CD14-positive monocyte (primary cell): ENCODE measurements at regions not wholly inside any gene's neighbourhood (a gene's known extent, or its start where the extent isn't known, plus 50 kb on each side); places are given as distances from the start of the nearest gene placed in this dataset.

Experiments used
- DNase-seq, 3 donors: peaks; one replicate each; pipeline ENCODE4 v3.0.0-alpha.2; 2011 to 2022
- H2AFZ ChIP-seq: 2 replicates; pipeline ENCODE4 v1.6.0; 2012; ENCODE audit warnings: mild to moderate bottlenecking, low read depth, low read length, inconsistent platforms; ENCODE audit not compliant: insufficient read depth, poor library complexity, severe bottlenecking
- H3K27ac ChIP-seq, 2 donors: 1 replicate in 1 of 2; 2 replicates in 1 of 2; pipeline ENCODE4 v1.5.1; 2012 to 2013; ENCODE audit warnings: low read length in 2 of 2, control low read depth in 1 of 2, inconsistent platforms in 1 of 2, low read depth in 1 of 2, mild to moderate bottlenecking in 1 of 2
- H3K27me3 ChIP-seq, 2 donors: one replicate each; pipeline versions ENCODE4 v1.6.0 to v1.6.1; 2011 to 2013; ENCODE audit warnings: low read length in 2 of 2; ENCODE audit not compliant: control insufficient read depth in 2 of 2, insufficient read depth in 2 of 2
- H3K36me3 ChIP-seq, 2 donors: replicated peaks in 1 of 2; 1 replicate in 1 of 2; 2 replicates in 1 of 2; pipeline versions ENCODE4 v1.5.1 to v1.6.1; 2012 to 2013; ENCODE audit warnings: low read length in 2 of 2, control low read depth in 1 of 2, inconsistent platforms in 1 of 2, mild to moderate bottlenecking in 1 of 2; ENCODE audit not compliant: insufficient read depth in 2 of 2, control insufficient read depth in 1 of 2
- H3K4me1 ChIP-seq, 2 donors: 1 replicate in 1 of 2; 2 replicates in 1 of 2; pipeline versions ENCODE4 v1.5.1 to v1.6.1; 2012 to 2013; ENCODE audit warnings: low read length in 2 of 2, control low read depth in 1 of 2, inconsistent platforms in 1 of 2, mild to moderate bottlenecking in 1 of 2, moderate library complexity in 1 of 2; ENCODE audit not compliant: insufficient read depth in 2 of 2, control insufficient read depth in 1 of 2
- H3K4me2 ChIP-seq: replicated peaks from 2 replicates; pipeline ENCODE3; 2012; ENCODE audit warnings: low read length, moderate library complexity, mild to moderate bottlenecking; ENCODE audit not compliant: poor library complexity, severe bottlenecking; ENCODE audit errors: extremely low read depth
- H3K4me3 ChIP-seq, 3 experiments: fragments of 200-600 bp in 1 of 3; sonication (generic) in 1 of 3; replicated peaks in 1 of 3; 1 replicate in 2 of 3; 2 replicates in 1 of 3; pipeline ENCODE4 v1.5.1; 2011 to 2013; ENCODE audit warnings: low read length in 3 of 3, mild to moderate bottlenecking in 3 of 3, control low read depth in 2 of 3, low read depth in 2 of 3, inconsistent platforms in 1 of 3, moderate library complexity in 1 of 3
- H3K79me2 ChIP-seq: 2 replicates; pipeline ENCODE4 v1.6.0; 2012; ENCODE audit warnings: mild to moderate bottlenecking, control low read depth, inconsistent platforms, low read length, moderate library complexity; ENCODE audit not compliant: insufficient read depth
- H3K9ac ChIP-seq: 2 replicates; pipeline ENCODE4 v1.6.0; 2017; ENCODE audit warnings: low read length, mild to moderate bottlenecking; ENCODE audit not compliant: insufficient read depth, poor library complexity, severe bottlenecking
- H3K9me3 ChIP-seq, 2 donors: replicated peaks in 1 of 2; 1 replicate in 1 of 2; 2 replicates in 1 of 2; pipeline versions ENCODE4 v1.5.1 to v1.6.1; 2012 to 2013; ENCODE audit warnings: low read length in 2 of 2, control low read depth in 1 of 2; ENCODE audit not compliant: control insufficient read depth in 1 of 2, insufficient read depth in 1 of 2
- H4K20me1 ChIP-seq: 2 replicates; pipeline ENCODE4 v1.6.0; 2012; ENCODE audit warnings: mild to moderate bottlenecking, low read length, control low read depth, moderate library complexity; ENCODE audit not compliant: insufficient read depth
- H3K27ac Mint-ChIP-seq, 7 donors: one replicate each; pipeline ENCODE4 v1.8.0; 2020; ENCODE audit warnings: mild to moderate bottlenecking in 7 of 7, mixed read lengths in 7 of 7, moderate library complexity in 6 of 7, inconsistent platforms in 2 of 7
- H3K27me3 Mint-ChIP-seq, 3 donors: one replicate each; pipeline ENCODE4 v1.8.0; 2021 to 2022; ENCODE audit warnings: low read depth in 3 of 3, mild to moderate bottlenecking in 3 of 3, mixed read lengths in 3 of 3, moderate library complexity in 3 of 3, inconsistent platforms in 1 of 3
- H3K36me3 Mint-ChIP-seq, 2 donors: one replicate each; pipeline ENCODE4 v1.8.0; 2020; ENCODE audit warnings: mixed read lengths in 2 of 2, inconsistent platforms in 1 of 2, mild to moderate bottlenecking in 1 of 2
- H3K4me1 Mint-ChIP-seq: one replicate; pipeline ENCODE4 v1.8.0; 2020; ENCODE audit warnings: mild to moderate bottlenecking, mixed read lengths
- H3K4me3 Mint-ChIP-seq, 2 donors: one replicate each; pipeline ENCODE4 v1.8.0; 2020; ENCODE audit warnings: mild to moderate bottlenecking in 2 of 2, mixed read lengths in 2 of 2, moderate library complexity in 1 of 2
- H3K9me3 Mint-ChIP-seq, 7 donors: one replicate each; pipeline ENCODE4 v1.8.0; 2020 to 2022; ENCODE audit warnings: mixed read lengths in 7 of 7, mild to moderate bottlenecking in 6 of 7, moderate library complexity in 6 of 7, inconsistent platforms in 2 of 7
- WGBS: methylation state at CpG from one replicate; pipeline ENCODE4 v1.1.5; 2013; ENCODE audit warnings: missing lambda C conversion rate; ENCODE audit not compliant: insufficient coverage; 5-methylcytosine and 5-hydroxymethylcytosine counted together
- intact Hi-C, 2 donors: fragments of 100-400 bp; cut with micrococcal nuclease; formaldehyde crosslinking; loops; one replicate each; pipeline versions ENCODE4 v1.15.0 to v1.15.1; 2023
- TF ChIP-seq, protein P1 (sequence below): fragments of 200-600 bp; IDR thresholded peaks from one replicate; pipeline ENCODE4 v1.8.0; 2022; ENCODE audit warnings: antibody characterized with exemption, mild to moderate bottlenecking

DNA sequence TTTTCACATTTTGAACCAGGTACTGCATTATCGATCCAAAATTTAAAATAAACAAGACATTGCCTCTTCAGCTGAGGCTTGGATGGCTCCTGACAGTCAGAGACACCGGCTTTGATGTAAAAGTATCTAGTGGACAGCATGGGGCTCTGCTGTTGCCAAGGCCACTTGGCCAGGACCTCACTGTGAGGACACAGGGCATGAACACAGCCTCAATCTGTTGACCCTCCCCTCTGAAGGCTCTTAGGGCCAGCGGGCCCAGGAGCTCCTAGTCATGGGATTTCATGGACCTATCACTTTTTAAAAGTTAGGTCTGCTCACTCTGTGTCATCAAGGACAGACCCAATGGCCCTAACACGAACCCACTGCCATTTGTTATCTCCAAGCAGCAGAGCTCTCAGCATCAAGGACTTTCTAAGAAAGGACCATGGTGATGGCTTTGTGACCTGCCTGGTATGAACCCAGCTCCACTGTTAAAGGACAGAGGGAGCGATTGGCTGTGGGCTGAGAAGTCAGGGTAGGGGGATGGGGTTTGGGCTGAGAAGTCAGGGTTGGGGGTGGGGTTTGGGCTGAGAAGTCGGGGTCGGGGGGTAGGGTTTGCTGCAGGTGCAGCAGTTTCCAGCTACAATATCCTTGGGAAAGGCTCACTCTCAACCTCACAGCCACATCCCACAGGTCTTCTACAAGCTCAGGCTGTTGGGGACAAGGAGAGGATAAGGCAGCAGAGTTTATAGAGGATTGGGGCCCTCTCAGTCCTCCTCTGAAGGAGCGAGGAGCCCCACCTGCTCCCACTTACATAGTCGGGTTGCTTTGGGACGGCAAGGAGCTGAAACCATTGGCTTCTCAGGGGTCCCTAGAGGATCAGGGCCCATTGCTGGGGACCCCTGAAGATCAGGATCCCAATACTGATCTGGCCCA is 146.8 kb downstream of the BARX1 start:
- H2AFZ ChIP-seq, result no peak overlapping the region
- H3K27me3 ChIP-seq, result no peaks in the 10 kb centered on the region
- no peaks in the 10 kb centered on the region for H3K36me3 Mint-ChIP-seq
- no peaks in the 10 kb centered on the region for H4K20me1 ChIP-seq
- peaks cover 2 to 11% (median 5%) of the 10 kb centered on the region in 7 donors for H3K9me3 Mint-ChIP-seq
- no peak overlapping the region for H3K4me2 ChIP-seq
- H3K4me1 Mint-ChIP-seq, result no peaks in the 10 kb centered on the region
- intact Hi-C loops, result no loop called here
- 94% methylated on average over 8 of the region's 10 CpGs for WGBS
- H3K36me3 ChIP-seq, result no peaks in the 10 kb centered on the region
- H3K4me3 Mint-ChIP-seq, result no peak overlapping the region
- no peaks in the 10 kb centered on the region for H3K4me1 ChIP-seq
- TF ChIP-seq, protein P1, sequence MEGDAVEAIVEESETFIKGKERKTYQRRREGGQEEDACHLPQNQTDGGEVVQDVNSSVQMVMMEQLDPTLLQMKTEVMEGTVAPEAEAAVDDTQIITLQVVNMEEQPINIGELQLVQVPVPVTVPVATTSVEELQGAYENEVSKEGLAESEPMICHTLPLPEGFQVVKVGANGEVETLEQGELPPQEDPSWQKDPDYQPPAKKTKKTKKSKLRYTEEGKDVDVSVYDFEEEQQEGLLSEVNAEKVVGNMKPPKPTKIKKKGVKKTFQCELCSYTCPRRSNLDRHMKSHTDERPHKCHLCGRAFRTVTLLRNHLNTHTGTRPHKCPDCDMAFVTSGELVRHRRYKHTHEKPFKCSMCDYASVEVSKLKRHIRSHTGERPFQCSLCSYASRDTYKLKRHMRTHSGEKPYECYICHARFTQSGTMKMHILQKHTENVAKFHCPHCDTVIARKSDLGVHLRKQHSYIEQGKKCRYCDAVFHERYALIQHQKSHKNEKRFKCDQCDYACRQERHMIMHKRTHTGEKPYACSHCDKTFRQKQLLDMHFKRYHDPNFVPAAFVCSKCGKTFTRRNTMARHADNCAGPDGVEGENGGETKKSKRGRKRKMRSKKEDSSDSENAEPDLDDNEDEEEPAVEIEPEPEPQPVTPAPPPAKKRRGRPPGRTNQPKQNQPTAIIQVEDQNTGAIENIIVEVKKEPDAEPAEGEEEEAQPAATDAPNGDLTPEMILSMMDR, result no peak
- no peak overlapping the region for H3K27ac ChIP-seq
- H3K4me3 ChIP-seq, result no peak overlapping the region
- H3K79me2 ChIP-seq, result no peaks in the 10 kb centered on the region
- H3K9me3 ChIP-seq, result no peaks in the 10 kb centered on the region
- no peak overlapping the region for H3K9ac ChIP-seq
- no peak for DNase-seq
- H3K27ac Mint-ChIP-seq, result no peak overlapping the region
- peaks cover 5 to 14% (median 6%) of the 10 kb centered on the region in 3 donors for H3K27me3 Mint-ChIP-seq

DNA sequence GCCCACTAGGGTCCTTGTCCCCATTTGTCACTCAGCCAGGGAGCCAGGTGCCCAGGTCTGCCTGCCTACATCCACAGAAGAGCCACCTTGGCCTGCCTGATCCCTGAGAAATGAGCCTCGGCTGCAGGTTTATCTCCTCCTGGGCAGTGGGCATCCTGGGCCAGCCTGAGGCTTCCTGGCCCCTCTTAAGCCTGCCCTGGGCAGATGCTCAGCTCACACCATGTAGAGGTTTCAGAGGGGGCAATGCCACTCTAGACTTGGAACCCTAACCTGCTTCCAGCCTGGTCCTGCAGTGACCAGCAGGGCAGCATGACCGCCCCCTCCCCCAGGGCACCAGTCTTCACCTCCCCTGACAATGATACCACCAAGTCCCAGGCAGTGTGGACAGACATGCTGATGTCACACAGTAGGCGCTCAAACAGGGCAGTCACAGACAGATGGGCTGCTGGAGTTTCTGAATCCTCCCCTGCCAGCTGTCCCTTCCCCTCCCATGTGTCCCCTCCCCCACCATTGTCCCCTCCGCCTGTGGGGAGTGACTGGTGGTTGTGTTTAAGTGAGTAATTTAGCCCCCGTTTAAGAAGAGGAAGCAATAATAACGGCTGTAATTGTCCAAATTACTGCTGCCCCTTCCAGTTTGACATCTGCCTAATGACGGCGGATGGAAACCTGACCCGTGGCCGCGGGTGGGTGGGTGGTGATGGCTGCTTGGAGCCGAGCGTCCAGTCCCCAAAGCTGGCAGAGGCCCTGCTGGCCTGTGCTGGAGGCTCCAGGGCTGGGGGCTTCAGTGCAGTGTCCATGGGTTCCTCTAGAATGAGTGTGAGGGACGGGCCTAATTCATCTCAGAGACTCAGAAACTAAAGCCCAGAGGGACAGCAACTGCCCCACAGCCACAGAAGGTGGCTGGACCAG is 147.7 kb downstream of the BARX1 start:
- Histone ChIP-seq H4K20me1 (no peaks in the 10 kb centered on the region), H3K4me1 (no peaks in the 10 kb centered on the region), H3K9me3 (no peaks in the 10 kb centered on the region), H3K4me3 (no peak overlapping the region), H3K79me2 (no peaks in the 10 kb centered on the region), H3K27me3 (no peaks in the 10 kb centered on the region), H3K27ac (no peak overlapping the region), H3K9ac (no peak overlapping the region), H2AFZ (no peak overlapping the region), H3K36me3 (no peaks in the 10 kb centered on the region), H3K4me2 (no peak overlapping the region)
- intact Hi-C loops, result no loop called here
- peaks cover 3 to 18% (median 9%) of the 10 kb centered on the region in 3 donors for H3K27me3 Mint-ChIP-seq
- no peak for DNase-seq
- peaks cover 4 to 15% (median 7%) of the 10 kb centered on the region in 7 donors for H3K9me3 Mint-ChIP-seq
- H3K36me3 Mint-ChIP-seq, result no peaks in the 10 kb centered on the region
- no peaks in the 10 kb centered on the region for H3K4me1 Mint-ChIP-seq
- no peak overlapping the region for H3K4me3 Mint-ChIP-seq
- no peak overlapping the region for H3K27ac Mint-ChIP-seq
- WGBS, result 63% methylated on average over 13 of the region's 14 CpGs
- TF ChIP-seq, protein P1, result no peak
